ENCODE measurements at regions not wholly inside any gene's neighbourhood (a gene's known extent, or its start where the extent isn't known, plus 50 kb on each side); places are given as distances from the start of the nearest gene placed in this dataset.
"Not testable (repeated sequence)": the region's sequence is repeated elsewhere in the genome, so short reads cannot be mapped to it uniquely, and the experiment has no call there.

GRCh38 chr2:132273585-132273984, 111.8 kb upstream of the ANKRD30BL start:
- not testable (repeated sequence) for DNase-seq

DNA sequence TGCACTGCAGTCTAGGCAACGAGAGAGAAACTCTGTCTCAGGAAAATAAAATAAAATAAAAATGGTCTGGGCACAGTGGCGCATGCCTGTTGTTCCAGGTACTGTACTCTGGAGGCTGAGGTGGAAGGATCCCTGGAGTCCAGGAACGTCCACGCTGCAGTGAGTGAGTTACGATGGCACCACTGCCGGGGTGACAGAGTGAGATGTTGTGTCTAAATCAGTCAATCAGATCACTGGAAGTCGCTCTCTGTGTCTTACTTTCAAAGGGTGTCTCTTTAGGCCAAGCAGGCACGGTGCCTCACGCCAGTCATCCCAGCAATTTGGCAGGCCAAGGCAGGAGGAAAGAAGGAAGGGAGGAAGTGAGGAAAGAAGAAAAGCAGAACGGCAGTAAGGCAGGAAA, 112.2 kb upstream of the ANKRD30BL start:
- DNase-seq, result no peak

DNA sequence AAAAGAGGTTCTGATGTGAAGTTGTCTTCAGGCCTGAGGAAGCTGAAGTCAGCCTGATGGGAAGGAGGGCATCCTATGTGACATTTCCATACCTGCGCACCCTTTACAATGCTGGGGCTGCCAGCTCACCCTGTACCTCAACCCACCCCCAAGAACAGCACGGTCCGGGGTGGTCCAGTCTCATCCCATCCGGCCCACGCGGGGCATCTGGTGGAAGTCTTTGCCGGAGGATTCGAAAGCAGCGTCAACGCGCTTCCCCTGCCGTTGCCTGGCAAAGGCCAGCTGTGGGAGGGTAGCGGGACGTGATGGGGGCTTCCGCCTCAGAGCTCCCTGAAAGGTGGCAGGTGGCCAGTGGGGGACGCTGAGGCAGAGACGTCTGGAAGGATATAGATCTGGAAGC, 113.6 kb upstream of the ANKRD30BL start:
- DNase-seq, result no peak

GRCh38 chr2:132276571-132276981, 114.8 kb upstream of the ANKRD30BL start:
- no peak for DNase-seq

- no peak for DNase-seq
Measured at GRCh38 chr2:132278267-132278666, 116.5 kb upstream of the ANKRD30BL start.

- no peak for DNase-seq
Measured at GRCh38 chr2:132279344-132279743, 117.6 kb upstream of the ANKRD30BL start.

- DNase-seq, result no peak
Measured at GRCh38 chr2:132279930-132280615, 118.3 kb upstream of the ANKRD30BL start.

DNA sequence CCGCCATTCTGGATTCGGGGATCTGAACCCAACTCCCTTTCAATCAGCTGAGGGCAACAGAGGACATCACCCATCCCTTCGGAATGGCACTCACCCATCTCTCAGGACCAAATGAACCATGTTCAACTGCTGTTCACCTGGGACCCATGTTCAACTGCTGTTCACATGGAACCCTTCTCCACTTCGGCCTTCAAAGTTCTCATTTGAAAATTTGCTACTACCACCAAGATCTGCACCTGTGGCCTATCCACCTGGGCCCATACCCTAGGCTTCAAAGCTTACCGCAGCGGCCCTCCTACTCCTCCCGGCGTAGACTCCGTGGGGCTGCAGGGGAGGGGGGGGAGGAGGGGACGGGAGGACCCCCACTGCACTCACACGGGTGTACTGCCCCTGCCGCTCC, 119.2 kb upstream of the ANKRD30BL start:
- no peak for DNase-seq

DNA sequence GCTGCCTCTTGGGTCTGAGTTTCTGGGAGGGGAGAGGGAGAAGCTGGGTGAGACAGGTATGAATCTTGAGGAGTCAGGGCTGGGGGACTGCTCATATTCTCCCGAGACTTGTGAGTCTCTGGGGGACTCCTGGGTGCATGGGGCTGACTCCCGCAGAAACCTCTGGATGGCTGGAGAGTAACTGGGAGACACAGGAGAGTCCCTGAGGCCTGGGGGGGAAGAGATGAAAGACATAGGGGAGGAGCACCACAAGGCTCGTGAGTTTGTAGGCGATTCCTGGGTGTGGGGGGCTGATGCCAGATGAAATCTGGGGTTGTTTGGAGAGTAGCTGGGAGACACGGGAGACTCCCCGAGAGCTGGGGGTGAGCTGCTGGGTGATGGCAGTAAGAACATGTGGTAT, 120.4 kb upstream of the ANKRD30BL start:
- DNase-seq, result not testable (repeated sequence)

DNA sequence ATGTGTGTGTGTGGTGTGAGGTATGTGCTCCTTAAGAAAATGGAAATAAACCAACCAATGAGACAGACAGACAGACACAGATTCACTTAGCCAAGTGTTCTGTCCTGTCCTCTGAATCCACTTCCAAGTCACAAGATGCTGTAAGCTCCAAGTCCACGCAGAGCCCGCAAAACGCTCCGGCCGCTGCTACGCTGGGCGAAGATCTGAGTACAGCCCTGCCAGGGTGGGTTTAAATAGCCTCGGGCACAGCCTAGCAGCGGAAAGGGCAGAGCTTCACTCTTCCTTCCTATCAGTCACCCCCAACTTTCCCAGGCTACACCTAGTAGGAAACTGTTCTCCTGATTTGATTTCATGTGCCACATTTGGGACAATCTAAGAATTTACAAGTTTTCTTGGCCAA, 121.2 kb upstream of the ANKRD30BL start:
- DNase-seq, result no peak

DNA sequence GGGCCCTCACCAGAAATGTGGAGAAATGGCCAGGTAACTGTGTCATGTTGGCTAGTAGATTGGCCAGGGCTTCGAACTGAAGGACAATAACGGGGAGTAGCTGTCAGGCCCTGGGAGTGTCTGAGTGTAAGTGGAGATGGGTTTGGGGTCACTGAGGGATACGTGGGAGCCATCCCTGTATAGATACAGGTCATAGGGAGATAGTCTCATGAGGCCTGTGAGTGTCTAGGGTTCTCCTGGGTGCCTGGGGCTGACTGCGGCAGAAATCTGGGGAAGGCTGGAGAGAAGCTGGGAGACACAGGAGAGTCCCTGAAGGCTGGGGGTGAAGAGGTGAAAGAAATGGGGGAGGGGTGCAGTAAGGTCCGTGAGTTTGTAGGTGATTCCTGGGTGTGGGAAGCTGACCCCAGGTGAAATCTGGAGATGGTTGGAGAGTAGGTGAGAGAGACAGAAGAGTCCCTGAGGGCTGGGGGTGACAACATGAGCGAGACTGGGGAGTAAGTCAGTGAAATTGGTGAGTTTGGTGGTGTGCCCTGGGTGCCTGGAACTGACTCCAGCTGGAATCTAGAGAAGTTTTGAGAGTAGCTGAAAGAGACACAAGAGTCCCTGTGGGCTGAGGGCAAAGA, 124.6 kb upstream of the ANKRD30BL start:
- DNase-seq, result not testable (repeated sequence)

DNA sequence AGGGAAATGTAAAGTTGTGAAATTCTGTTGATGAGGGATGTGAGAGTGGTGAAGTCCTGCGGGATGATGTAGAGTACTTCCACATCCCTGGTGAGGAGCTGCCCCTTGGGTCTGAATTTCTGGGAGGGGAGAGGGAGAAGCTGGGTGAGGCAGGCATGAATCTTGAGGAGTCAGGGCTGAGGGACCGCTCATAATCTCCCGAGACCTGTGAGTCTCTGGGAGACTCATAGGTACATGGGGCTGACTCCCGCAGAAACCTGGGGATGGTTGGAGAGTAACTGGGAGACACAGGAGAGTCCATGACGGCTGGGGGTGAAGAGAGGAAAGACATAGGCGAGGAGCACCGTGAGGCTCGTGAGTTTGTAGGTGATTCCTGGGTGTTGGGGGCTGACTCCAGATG, 126.2 kb upstream of the ANKRD30BL start:
- not testable (repeated sequence) for DNase-seq

GRCh38 chr2:132289138-132289537, 127.4 kb upstream of the ANKRD30BL start:
- not testable (repeated sequence) for DNase-seq

DNA sequence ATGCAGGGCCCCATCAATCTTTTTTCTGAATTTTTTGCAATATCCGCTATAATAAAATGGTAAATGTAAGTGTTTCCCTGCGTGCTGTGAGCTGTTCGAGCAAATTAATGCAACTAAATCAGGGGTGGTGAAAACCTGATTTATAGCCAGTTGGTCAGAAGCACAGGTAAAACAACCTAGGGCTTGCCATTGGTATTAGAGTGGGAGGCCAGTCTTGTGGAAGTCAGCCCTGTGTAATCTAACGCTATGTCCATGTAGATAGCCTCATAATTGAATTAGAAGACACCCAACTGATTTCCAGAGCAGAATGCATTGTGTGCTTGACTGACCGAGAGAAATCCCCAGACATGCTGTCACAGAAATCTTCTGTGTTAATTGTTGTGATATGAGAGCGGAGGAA, 126.8 kb upstream of the GPR39 start:
- not testable (repeated sequence) for DNase-seq

DNA sequence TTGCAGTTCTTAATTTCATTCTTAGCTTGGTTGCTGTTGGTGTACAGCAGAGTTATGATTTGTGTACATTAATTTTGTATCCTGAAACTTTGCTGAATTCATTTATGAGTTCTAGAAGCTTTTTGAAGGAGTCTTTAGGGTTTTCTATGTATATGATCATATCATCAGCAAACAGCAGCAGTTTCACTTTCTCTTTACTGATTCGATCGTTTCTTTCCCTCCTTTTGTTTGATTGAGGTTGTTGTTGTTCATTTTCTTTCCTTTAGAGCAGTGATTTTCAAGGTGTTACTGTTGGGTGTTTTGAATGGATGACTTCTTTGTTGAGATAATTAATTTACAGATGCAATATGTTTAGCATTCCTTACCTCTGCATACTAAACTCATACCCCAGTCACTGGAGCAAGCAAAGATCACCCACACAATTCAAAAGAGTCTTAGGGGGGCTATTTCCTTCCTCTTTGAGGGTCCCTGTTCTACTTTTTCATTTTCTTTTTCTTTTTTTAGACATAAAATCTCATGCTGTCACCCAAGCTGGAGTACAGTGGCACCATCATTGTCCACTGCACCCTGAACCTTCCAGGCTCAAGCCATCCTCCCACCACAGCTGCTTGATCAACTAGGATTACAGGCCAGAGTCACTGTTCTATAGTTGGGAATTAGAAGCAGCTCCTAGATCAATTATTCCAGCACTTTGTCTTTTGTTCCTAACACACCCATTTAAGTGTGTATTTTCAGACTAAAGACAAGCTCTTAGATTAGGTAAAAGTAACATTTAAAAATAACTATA, 115.8 kb upstream of the GPR39 start:
- not testable (repeated sequence) for DNase-seq

DNA sequence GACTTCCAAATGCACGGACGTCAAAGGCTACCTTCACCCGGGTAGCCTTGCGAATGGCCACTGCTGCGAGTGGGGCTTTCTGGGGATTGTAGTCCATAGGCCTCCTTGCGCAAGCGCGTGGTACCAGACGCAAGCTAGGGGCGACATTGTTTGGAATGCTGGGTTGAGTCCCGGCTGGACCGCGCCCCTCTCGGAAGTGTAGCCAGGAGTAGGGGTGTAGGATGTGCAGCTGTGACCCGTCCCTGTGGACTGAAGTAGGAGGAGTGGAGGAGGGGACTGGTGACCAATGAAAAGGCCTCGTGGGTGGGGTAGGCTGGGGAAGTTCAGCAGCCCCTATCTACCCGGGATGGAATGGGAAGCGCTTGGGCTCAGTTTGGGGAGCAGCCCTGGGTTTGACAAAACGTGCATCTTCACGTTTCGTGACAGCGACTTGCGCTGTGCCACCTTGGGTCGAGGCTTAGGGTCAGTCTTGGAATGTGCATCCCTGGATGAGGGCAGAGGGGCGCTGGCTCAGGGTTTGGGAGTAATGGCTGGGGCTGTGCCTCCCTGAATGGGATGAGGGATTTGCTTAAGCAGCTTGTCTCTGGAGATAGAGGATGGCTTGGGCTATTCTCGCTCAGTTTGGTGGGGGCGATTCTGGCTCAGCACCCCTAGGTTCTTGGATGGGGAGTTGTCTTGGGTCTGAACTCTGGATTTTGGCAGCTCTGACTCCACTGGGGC, 111.8 kb upstream of the GPR39 start:
- not testable (repeated sequence) for DNase-seq

- not testable (repeated sequence) for DNase-seq
Measured at GRCh38 chr2:132307613-132308198, 108.9 kb upstream of the GPR39 start.

DNA sequence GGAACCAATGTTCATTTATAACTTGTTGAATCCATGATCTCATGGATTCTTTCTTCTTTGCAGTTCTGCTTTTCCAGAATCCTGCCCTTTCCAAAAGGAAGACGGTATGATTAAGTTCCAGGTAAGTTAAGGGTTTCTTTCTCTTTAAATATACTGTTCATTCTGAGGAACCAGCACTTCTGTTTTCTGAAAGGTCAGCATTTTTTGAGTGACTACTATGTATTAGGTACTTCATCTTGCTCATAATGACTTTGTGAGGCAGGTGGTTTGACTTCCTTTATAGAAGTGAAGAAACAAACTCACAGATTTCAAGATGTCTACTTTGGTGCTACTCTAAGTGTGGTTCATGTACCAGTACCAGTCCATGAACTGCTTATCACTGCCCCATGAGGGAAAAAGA, 107.4 kb upstream of the GPR39 start:
- DNase-seq, result not testable (repeated sequence)

DNA sequence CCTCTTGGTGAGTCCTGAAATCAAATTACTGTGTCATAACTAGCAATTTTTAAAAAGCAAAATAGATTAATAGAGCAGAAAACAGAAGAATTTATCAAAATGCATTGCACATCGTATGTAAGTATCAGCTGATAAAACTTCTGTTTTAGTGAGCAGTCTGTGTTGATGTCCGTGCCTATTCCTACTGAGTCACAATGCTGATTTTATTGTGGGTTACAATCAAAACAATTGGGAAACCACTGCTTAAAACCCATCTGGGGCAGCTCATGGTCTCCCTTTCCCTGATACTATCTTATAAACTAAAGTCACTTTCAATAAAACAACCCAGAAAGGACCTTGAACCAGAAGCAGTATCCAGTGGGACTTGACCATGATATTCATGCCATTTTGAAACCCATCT, 101.1 kb upstream of the GPR39 start:
- not testable (repeated sequence) for DNase-seq

DNA sequence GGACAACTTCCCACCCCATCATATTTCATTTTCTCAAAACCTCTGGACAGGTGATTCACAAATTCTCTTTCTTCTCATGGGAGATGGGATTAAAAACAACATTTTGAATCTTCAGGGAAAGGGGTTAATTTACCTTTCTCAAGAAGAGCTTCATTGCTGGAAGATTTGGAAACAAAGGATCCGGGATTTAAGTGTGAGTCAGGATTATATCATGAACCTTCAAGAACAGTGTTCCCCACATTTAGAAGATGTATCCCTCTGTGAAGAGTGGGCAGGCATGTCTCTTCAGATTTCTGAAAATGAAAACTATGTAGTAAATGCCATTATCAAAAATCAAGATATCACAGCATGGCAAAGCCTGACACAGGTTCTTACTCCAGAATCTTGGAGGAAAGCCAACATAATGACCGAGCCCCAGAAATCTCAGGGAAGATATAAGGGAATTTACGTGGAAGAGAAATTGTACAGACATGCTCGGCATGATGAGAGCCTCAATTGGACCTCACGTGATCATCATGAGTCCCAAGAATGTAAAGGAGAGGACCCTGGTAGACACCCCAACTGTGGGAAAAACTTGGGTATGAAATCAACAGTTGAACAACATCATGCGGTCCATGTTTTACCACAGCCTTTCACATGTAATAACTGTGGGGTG, 99.5 kb upstream of the GPR39 start:
- DNase-seq, result not testable (repeated sequence)

DNA sequence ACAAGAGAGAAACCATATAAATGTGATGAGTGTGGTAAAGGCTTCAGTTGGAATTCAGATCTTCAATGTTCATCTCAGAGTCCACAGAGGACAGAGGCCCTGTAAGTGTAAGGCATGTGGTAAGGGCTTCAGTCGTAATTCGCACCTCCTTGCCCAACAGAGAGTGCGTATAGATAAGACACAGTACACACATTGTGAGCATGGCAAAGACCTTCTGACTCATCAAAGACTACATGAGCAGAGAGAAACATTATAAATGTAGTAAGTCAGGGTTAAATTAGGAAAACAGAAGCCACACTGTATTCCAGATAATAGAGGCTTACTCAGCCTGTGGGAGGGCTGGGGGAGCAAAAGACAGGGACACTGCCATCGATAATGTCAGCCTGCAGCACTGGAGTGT, 98.1 kb upstream of the GPR39 start:
- DNase-seq, result not testable (repeated sequence)

DNA sequence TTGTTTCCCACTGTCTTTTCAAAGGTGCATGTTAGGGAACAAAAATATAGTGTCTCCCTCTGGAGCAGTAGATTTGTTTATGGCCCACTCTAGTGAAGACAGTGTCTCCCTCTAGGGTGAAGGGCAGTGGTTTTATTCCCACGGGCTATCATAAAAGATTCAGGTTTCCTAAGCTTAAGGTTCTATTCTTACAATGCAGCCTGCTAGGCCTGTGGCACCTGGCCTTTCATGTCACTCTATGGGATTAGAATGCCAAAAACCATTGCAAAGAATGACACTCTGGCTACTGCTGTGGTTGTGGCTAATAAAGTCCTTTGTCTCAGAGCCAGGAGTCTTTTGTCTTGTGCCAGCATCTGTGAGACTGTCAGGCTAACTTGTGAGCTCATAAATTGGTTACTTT, 92.6 kb upstream of the GPR39 start:
- not testable (repeated sequence) for DNase-seq

All from activated CD4-positive, alpha-beta T cell treated with anti-CD3 and anti-CD28 coated beads, Interleukin-2, Interleukin-6, amounts not matched to agents 100 ng/mL and 50 ng/mL, durations not matched to agents 16 hours and 8 hours (primary cell).